ENCODE measurements at regions not wholly inside any gene's neighbourhood (a gene's known extent, or its start where the extent isn't known, plus 50 kb on each side); places are given as distances from the start of the nearest gene placed in this dataset.

- CTCF ChIA-PET, result no interaction called here
- intact Hi-C loops (cut with DNase I, micrococcal nuclease), result no loop called here
- Mint-ChIP-seq H3K27ac (no peak overlapping the region), H3K27me3 (no peaks in the 10 kb centered on the region), H3K4me3 (no peak overlapping the region), H3K9me3 (ENCODE audit: low read depth) (no peaks in the 10 kb centered on the region), H3K4me1 (peaks cover 3% of the 10 kb centered on the region), H3K36me3 (ENCODE audit: low read depth) (no peaks in the 10 kb centered on the region)
- POLR2A ChIA-PET, result no interaction called here
- ATAC-seq, result no peak
- DNase-seq, result no peak
Measured at GRCh38 chr6:33874136-33874760, 70.4 kb upstream of the MLN start.

- intact Hi-C loops (cut with DNase I, micrococcal nuclease), result no loop called here
- POLR2A ChIA-PET, result no interaction called here
- Mint-ChIP-seq H3K36me3 (ENCODE audit: low read depth) (no peaks in the 10 kb centered on the region), H3K27ac (no peak overlapping the region), H3K4me3 (no peak overlapping the region), H3K27me3 (no peaks in the 10 kb centered on the region), H3K9me3 (ENCODE audit: low read depth) (no peaks in the 10 kb centered on the region), H3K4me1 (peaks cover 3% of the 10 kb centered on the region)
- CTCF ChIA-PET, result interaction anchor here (0.7 kb wide), 1 partner anchor 155 kb away, joined by 3 read pairs; no protein-coding TSS in a partner anchor
- DNase-seq, result no peak
- ATAC-seq, result no peak
Measured at GRCh38 chr6:33872761-33873160, 69.0 kb upstream of the MLN start.

GRCh38 chr6:33869826-33870423, 66.1 kb upstream of the MLN start:
- no peak overlapping the region for H3K27ac Mint-ChIP-seq
- no peak for ATAC-seq
- H3K27me3 Mint-ChIP-seq, result no peaks in the 10 kb centered on the region
- CTCF ChIA-PET, result no interaction called here
- no peak overlapping the region for H3K4me3 Mint-ChIP-seq
- H3K9me3 Mint-ChIP-seq (ENCODE audit: low read depth), result peaks cover 2% of the 10 kb centered on the region
- intact Hi-C loops (cut with DNase I, micrococcal nuclease), result no loop called here
- POLR2A ChIA-PET, result no interaction called here
- peaks cover 3% of the 10 kb centered on the region for H3K4me1 Mint-ChIP-seq
- H3K36me3 Mint-ChIP-seq (ENCODE audit: low read depth), result no peaks in the 10 kb centered on the region
- no peak for DNase-seq

- Mint-ChIP-seq H3K36me3 (ENCODE audit: low read depth) (no peaks in the 10 kb centered on the region), H3K4me3 (no peak overlapping the region), H3K27ac (no peak overlapping the region), H3K4me1 (peaks cover 2% of the 10 kb centered on the region), H3K27me3 (peaks cover under 1% of the 10 kb centered on the region), H3K9me3 (ENCODE audit: low read depth) (peaks cover 2% of the 10 kb centered on the region)
- ChIA-PET CTCF (interaction anchor here (0.9 kb wide), 1 partner anchor 99 kb away, joined by 3 read pairs; no protein-coding TSS in a partner anchor), POLR2A (no interaction called here)
- ATAC-seq, result no peak
- intact Hi-C loops (cut with DNase I, micrococcal nuclease), result no loop called here
- DNase-seq, result no peak
Measured at GRCh38 chr6:33869121-33869520, 65.3 kb upstream of the MLN start.

- CTCF ChIA-PET, result interaction anchor here (0.6 kb wide), 1 partner anchor 48 kb away, joined by 3 read pairs; no protein-coding TSS in a partner anchor
Measured at GRCh38 chr6:33868141-33868540, 64.3 kb upstream of the MLN start.

GRCh38 chr6:33865478-33866077, 61.8 kb upstream of the MLN start:
- Mint-ChIP-seq H3K4me3 (no peak overlapping the region), H3K27me3 (peaks cover 1% of the 10 kb centered on the region), H3K9me3 (ENCODE audit: low read depth) (peaks cover 2% of the 10 kb centered on the region), H3K27ac (no peak overlapping the region), H3K36me3 (ENCODE audit: low read depth) (no peaks in the 10 kb centered on the region), H3K4me1 (peaks cover 24% of the 10 kb centered on the region)
- ATAC-seq, result no peak
- CTCF ChIA-PET, result no interaction called here
- intact Hi-C loops (cut with DNase I, micrococcal nuclease), result no loop called here
- POLR2A ChIA-PET, result no interaction called here
- DNase-seq, result no peak

More at GRCh38 chr6:33868141-33868540, 64.3 kb upstream of the MLN start:
- no peak overlapping the region for H3K27ac Mint-ChIP-seq
- POLR2A ChIA-PET, result no interaction called here
- no peak for ATAC-seq
- no peaks in the 10 kb centered on the region for H3K36me3 Mint-ChIP-seq (ENCODE audit: low read depth)
- H3K27me3 Mint-ChIP-seq, result peaks cover 1% of the 10 kb centered on the region
- DNase-seq, result no peak
- intact Hi-C loops (cut with DNase I, micrococcal nuclease), result no loop called here
- peaks cover 2% of the 10 kb centered on the region for H3K9me3 Mint-ChIP-seq (ENCODE audit: low read depth)
- H3K4me3 Mint-ChIP-seq, result no peak overlapping the region
- peaks cover 6% of the 10 kb centered on the region for H3K4me1 Mint-ChIP-seq

GRCh38 chr6:33863723-33864440, 60.1 kb upstream of the MLN start:
- peaks cover 2% of the 10 kb centered on the region for H3K9me3 Mint-ChIP-seq (ENCODE audit: low read depth)
- intact Hi-C loops (cut with DNase I, micrococcal nuclease), result no loop called here
- no peak overlapping the region for H3K4me3 Mint-ChIP-seq
- H3K36me3 Mint-ChIP-seq (ENCODE audit: low read depth), result no peaks in the 10 kb centered on the region
- POLR2A ChIA-PET, result no interaction called here
- H3K4me1 Mint-ChIP-seq, result peaks cover 29% of the 10 kb centered on the region
- ATAC-seq (peak; percentile 17), DNase-seq (no peak)
- peaks cover 1% of the 10 kb centered on the region for H3K27me3 Mint-ChIP-seq
- peak overlapping the region; percentile 44 for H3K27ac Mint-ChIP-seq
- CTCF ChIA-PET, result no interaction called here

- POLR2A ChIA-PET, result no interaction called here
Measured at GRCh38 chr6:33863084-33863483, 59.3 kb upstream of the MLN start.

GRCh38 chr6:33862536-33862935, 58.7 kb upstream of the MLN start:
- peaks cover 2% of the 10 kb centered on the region for H3K9me3 Mint-ChIP-seq (ENCODE audit: low read depth)
- peaks cover 1% of the 10 kb centered on the region for H3K27me3 Mint-ChIP-seq
- H3K4me3 Mint-ChIP-seq, result no peak overlapping the region
- no peak for DNase-seq
- ChIA-PET POLR2A (no interaction called here), CTCF (no interaction called here)
- peaks cover 32% of the 10 kb centered on the region for H3K4me1 Mint-ChIP-seq
- H3K36me3 Mint-ChIP-seq (ENCODE audit: low read depth), result no peaks in the 10 kb centered on the region
- intact Hi-C loops (cut with DNase I, micrococcal nuclease), result no loop called here
- H3K27ac Mint-ChIP-seq, result no peak overlapping the region
- no peak for ATAC-seq

More at GRCh38 chr6:33863084-33863483, 59.3 kb upstream of the MLN start:
- Mint-ChIP-seq H3K36me3 (ENCODE audit: low read depth) (no peaks in the 10 kb centered on the region), H3K4me1 (peaks cover 29% of the 10 kb centered on the region), H3K4me3 (no peak overlapping the region), H3K27me3 (peaks cover 1% of the 10 kb centered on the region), H3K27ac (no peak overlapping the region), H3K9me3 (ENCODE audit: low read depth) (peaks cover 2% of the 10 kb centered on the region)
- CTCF ChIA-PET, result no interaction called here
- no peak for ATAC-seq
- no peak for DNase-seq
- intact Hi-C loops (cut with DNase I, micrococcal nuclease), result no loop called here

GRCh38 chr6:33861722-33862121, 57.9 kb upstream of the MLN start:
- intact Hi-C loops (cut with DNase I, micrococcal nuclease), result loop anchor here in 1 of 2 experiments (2.0 kb wide), 1 partner anchor 43 kb away; no protein-coding TSS in a partner anchor
- DNase-seq (peak; percentile 23), ATAC-seq (no peak)
- Mint-ChIP-seq H3K27ac (no peak overlapping the region), H3K9me3 (ENCODE audit: low read depth) (peaks cover 2% of the 10 kb centered on the region), H3K36me3 (ENCODE audit: low read depth) (no peaks in the 10 kb centered on the region), H3K27me3 (peaks cover 5% of the 10 kb centered on the region), H3K4me3 (no peak overlapping the region), H3K4me1 (peaks cover 39% of the 10 kb centered on the region)
- ChIA-PET CTCF (interaction anchor here (0.6 to 1.0 kb wide), 2 partner anchors 97 to 663 kb away, joined by 3 read pairs; no protein-coding TSS in a partner anchor), POLR2A (interaction anchor here (0.6 kb wide), 1 partner anchor 454 kb away, joined by 4 read pairs; no protein-coding TSS in a partner anchor)

- no peak overlapping the region for H3K27ac Mint-ChIP-seq
- peaks cover 47% of the 10 kb centered on the region for H3K4me1 Mint-ChIP-seq
- H3K4me3 Mint-ChIP-seq, result no peak overlapping the region
- CTCF ChIA-PET, result interaction anchor here (0.6 to 1.0 kb wide), 3 partner anchors 98 to 662 kb away, joined by 3 read pairs; no protein-coding TSS in a partner anchor
- DNase-seq (peak; percentile 51), ATAC-seq (peak; percentile 57)
- POLR2A ChIA-PET, result interaction anchor here (0.6 kb wide), 1 partner anchor 455 kb away, joined by 4 read pairs; no protein-coding TSS in a partner anchor
- peaks cover 5% of the 10 kb centered on the region for H3K27me3 Mint-ChIP-seq
- intact Hi-C loops (cut with DNase I, micrococcal nuclease), result loop anchor here in 1 of 2 experiments (2.0 kb wide), 1 partner anchor 44 kb away; no protein-coding TSS in a partner anchor
- H3K9me3 Mint-ChIP-seq (ENCODE audit: low read depth), result no peaks in the 10 kb centered on the region
- no peaks in the 10 kb centered on the region for H3K36me3 Mint-ChIP-seq (ENCODE audit: low read depth)
Measured at GRCh38 chr6:33860706-33861474, 57.1 kb upstream of the MLN start.
